ENCODE measurements at regions not wholly inside any gene's neighbourhood (a gene's known extent, or its start where the extent isn't known, plus 50 kb on each side); places are given as distances from the start of the nearest gene placed in this dataset.

DNA sequence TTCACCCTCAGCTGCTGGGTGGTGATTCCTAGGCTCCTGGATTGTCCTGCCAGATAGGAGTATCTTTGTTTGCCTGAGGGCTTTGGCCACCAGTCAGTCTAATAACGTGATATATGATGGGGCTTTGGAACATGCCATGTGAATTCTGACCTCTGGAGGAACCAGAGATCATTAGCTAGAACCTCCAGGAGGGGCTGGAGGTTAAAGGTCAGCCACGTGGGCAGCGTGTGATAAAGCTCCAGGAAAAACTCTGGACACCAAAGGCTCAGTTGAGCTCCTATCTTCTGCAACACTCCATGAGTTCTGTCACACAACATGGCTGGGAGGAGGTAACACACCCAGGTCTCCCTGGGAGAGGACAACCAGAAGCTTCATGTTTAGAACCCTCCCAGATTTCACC lies 251.1 kb downstream of the DAD1 start:
- TF ChIP-seq, protein P1, sequence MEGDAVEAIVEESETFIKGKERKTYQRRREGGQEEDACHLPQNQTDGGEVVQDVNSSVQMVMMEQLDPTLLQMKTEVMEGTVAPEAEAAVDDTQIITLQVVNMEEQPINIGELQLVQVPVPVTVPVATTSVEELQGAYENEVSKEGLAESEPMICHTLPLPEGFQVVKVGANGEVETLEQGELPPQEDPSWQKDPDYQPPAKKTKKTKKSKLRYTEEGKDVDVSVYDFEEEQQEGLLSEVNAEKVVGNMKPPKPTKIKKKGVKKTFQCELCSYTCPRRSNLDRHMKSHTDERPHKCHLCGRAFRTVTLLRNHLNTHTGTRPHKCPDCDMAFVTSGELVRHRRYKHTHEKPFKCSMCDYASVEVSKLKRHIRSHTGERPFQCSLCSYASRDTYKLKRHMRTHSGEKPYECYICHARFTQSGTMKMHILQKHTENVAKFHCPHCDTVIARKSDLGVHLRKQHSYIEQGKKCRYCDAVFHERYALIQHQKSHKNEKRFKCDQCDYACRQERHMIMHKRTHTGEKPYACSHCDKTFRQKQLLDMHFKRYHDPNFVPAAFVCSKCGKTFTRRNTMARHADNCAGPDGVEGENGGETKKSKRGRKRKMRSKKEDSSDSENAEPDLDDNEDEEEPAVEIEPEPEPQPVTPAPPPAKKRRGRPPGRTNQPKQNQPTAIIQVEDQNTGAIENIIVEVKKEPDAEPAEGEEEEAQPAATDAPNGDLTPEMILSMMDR (IDR thresholded peaks at IDR 0.05) = no peak
- no peak for TF ChIP-seq POLR2AphosphoS5 (IDR thresholded peaks at IDR 0.05)
- no peak for TF ChIP-seq POLR2A (IDR thresholded peaks at IDR 0.05)
